Ovary (tissue), 3 donors: ENCODE measurements at regions not wholly inside any gene's neighbourhood (a gene's known extent, or its start where the extent isn't known, plus 50 kb on each side); places are given as distances from the start of the nearest gene placed in this dataset.

Source experiments
- EP300 ChIP-seq: sonication (generic); formaldehyde crosslinking; IDR thresholded peaks from one replicate; pipeline ENCODE4 v1.6.1; 2017; ENCODE audit warnings: antibody characterized with exemption
- POLR2A ChIP-seq: fragments of 450-650 bp; IDR thresholded peaks from one replicate; pipeline ENCODE4 v1.6.1; 2017; ENCODE audit warnings: antibody characterized with exemption, mild to moderate bottlenecking, moderate library complexity
- TF ChIP-seq, protein P1 (sequence below), 3 donors: fragments of 450-650 bp in 2 of 3; fragments of 200-600 bp in 1 of 3; IDR thresholded peaks; one replicate each; pipeline versions ENCODE4 v1.5.1 to v1.8.0; 2016 to 2022; ENCODE audit warnings: antibody characterized with exemption in 3 of 3, mild to moderate bottlenecking in 1 of 3
- donor health status: DM: no; HTN: no; CAD: no.

DNA sequence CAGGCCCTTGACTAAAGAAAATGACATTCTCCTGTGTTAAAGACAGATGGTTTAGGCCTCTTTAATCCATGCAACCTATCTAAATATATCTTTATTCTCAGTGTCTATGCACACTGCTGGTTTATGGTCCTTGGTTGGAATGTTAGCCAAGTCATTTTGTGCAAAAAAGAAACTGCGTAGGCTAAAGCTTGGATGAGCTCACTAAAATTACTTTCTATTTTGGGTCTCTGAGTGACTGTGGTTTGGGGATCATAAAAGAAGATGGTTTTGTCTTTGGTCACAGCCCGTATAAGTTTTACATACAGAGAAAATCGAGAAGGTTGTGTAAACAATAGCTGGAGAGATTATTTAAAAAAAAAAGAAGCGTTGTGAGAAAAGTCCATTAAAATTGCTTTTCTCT is 443.6 kb downstream of the UBE2NL start:
- TF ChIP-seq, protein P1, sequence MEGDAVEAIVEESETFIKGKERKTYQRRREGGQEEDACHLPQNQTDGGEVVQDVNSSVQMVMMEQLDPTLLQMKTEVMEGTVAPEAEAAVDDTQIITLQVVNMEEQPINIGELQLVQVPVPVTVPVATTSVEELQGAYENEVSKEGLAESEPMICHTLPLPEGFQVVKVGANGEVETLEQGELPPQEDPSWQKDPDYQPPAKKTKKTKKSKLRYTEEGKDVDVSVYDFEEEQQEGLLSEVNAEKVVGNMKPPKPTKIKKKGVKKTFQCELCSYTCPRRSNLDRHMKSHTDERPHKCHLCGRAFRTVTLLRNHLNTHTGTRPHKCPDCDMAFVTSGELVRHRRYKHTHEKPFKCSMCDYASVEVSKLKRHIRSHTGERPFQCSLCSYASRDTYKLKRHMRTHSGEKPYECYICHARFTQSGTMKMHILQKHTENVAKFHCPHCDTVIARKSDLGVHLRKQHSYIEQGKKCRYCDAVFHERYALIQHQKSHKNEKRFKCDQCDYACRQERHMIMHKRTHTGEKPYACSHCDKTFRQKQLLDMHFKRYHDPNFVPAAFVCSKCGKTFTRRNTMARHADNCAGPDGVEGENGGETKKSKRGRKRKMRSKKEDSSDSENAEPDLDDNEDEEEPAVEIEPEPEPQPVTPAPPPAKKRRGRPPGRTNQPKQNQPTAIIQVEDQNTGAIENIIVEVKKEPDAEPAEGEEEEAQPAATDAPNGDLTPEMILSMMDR (IDR thresholded peaks at IDR 0.05), result no peak
- no peak for TF ChIP-seq EP300
- TF ChIP-seq POLR2A, result no peak
